Natural killer cell (primary cell): ENCODE measurements at regions not wholly inside any gene's neighbourhood (a gene's known extent, or its start where the extent isn't known, plus 50 kb on each side); places are given as distances from the start of the nearest gene placed in this dataset.

Experiments
- ATAC-seq, 3 donors: fragments of 150-1000 bp in 2 of 3; fragments of 200-7000 bp in 1 of 3; cut with Tn5 transposase; 1 replicate in 1 of 3; 2 replicates in 2 of 3; pipeline ENCODE4 v1.10.0; 2021; ENCODE audit warnings: mild to moderate bottlenecking in 2 of 3, moderate library complexity in 2 of 3
- DNase-seq, 2 donors: peaks; one replicate each; pipeline versions ENCODE4 v3.0.0 to v3.0.0-alpha.2; 2013 to 2021; ENCODE audit warnings: mixed read lengths in 1 of 2
- H3K27ac ChIP-seq: one replicate; pipeline ENCODE4 v1.5.1; 2013; ENCODE audit warnings: mild to moderate bottlenecking, low read length
- H3K27me3 ChIP-seq: one replicate; pipeline ENCODE4 v1.6.1; 2013; ENCODE audit warnings: low read length; ENCODE audit not compliant: control insufficient read depth, insufficient read depth
- H3K36me3 ChIP-seq: one replicate; pipeline ENCODE4 v1.6.1; 2013; ENCODE audit warnings: low read length; ENCODE audit not compliant: control insufficient read depth, insufficient read depth
- H3K4me1 ChIP-seq: one replicate; pipeline ENCODE4 v1.6.1; 2013; ENCODE audit warnings: low read length; ENCODE audit not compliant: control insufficient read depth, insufficient read depth
- H3K4me3 ChIP-seq: one replicate; pipeline ENCODE4 v1.5.1; 2013; ENCODE audit warnings: low read length
- H3K9me3 ChIP-seq: one replicate; pipeline ENCODE4 v1.6.1; 2013; ENCODE audit warnings: low read length; ENCODE audit not compliant: control insufficient read depth, insufficient read depth
- H3K27ac Mint-ChIP-seq, 2 donors: one replicate each; pipeline ENCODE4 v1.8.0; 2022; ENCODE audit warnings: mild to moderate bottlenecking in 2 of 2, mixed read lengths in 2 of 2, moderate library complexity in 1 of 2
- H3K27me3 Mint-ChIP-seq, 2 donors: one replicate each; pipeline ENCODE4 v1.8.0; 2022; ENCODE audit warnings: low read depth in 2 of 2, mixed read lengths in 2 of 2
- H3K36me3 Mint-ChIP-seq: one replicate; pipeline ENCODE4 v1.8.0; 2022; ENCODE audit warnings: mixed read lengths
- H3K4me1 Mint-ChIP-seq, 2 donors: one replicate each; pipeline ENCODE4 v1.8.0; 2022; ENCODE audit warnings: mixed read lengths in 2 of 2
- H3K4me3 Mint-ChIP-seq: one replicate; pipeline ENCODE4 v1.8.0; 2022; ENCODE audit warnings: mild to moderate bottlenecking, moderate library complexity, mixed read lengths
- H3K9me3 Mint-ChIP-seq, 2 donors: one replicate each; pipeline ENCODE4 v1.8.0; 2022; ENCODE audit warnings: mixed read lengths in 2 of 2
- CTCF ChIP-seq: fragments of 200-600 bp; IDR thresholded peaks from one replicate; pipeline ENCODE4 v1.8.0; 2022; ENCODE audit warnings: antibody characterized with exemption
- WGBS: methylation state at CpG from one replicate; pipeline ENCODE4 v1.1.7; 2013; ENCODE audit warnings: missing lambda C conversion rate; ENCODE audit not compliant: insufficient coverage; 5-methylcytosine and 5-hydroxymethylcytosine counted together
- intact Hi-C: fragments of 100-400 bp; cut with micrococcal nuclease; formaldehyde crosslinking; loops from one replicate; pipeline ENCODE4 v1.14.2; 2022

DNA sequence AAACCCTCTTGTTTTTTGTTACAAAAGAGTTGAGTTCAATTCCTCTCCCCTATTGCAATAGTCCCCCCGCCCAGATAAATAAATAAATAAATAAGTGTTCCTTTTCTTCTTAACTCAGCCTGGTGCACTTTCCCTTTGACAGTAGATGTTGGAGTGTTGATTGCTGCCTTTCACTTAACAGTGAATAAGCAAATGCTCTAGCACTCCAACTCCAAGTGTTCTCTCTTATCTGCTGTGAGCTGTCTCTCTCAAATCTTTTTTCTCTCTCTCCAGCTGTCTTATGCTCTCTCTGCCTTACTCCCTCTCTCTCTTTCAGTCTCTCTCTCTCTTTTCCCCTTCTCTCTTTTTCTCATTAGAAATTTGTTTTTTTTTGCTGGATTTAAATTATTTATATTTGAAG is 216.7 kb downstream of the TMX3 start:
- H3K4me3 Mint-ChIP-seq = no peak overlapping the region
- no peaks in the 10 kb centered on the region for H3K27me3 Mint-ChIP-seq
- Histone ChIP-seq H3K27me3 (no peaks in the 10 kb centered on the region), H3K4me1 (no peaks in the 10 kb centered on the region), H3K27ac (no peak overlapping the region), H3K36me3 (no peaks in the 10 kb centered on the region), H3K9me3 (no peaks in the 10 kb centered on the region), H3K4me3 (no peak overlapping the region)
- intact Hi-C loops = no loop called here
- H3K27ac Mint-ChIP-seq = no peak overlapping the region
- WGBS = no CpG with 5 or more reads among the region's 1 CpG
- no peak for ATAC-seq
- H3K36me3 Mint-ChIP-seq = no peaks in the 10 kb centered on the region
- H3K4me1 Mint-ChIP-seq = no peaks in the 10 kb centered on the region
- TF ChIP-seq CTCF = no peak
- peaks cover 3 to 10% of the 10 kb centered on the region in 2 donors for H3K9me3 Mint-ChIP-seq
- DNase-seq = no peak

GRCh38 chr18:68494802-68495581 is 219.9 kb downstream of the TMX3 start:
- WGBS = 74% methylated on average over 3 of the region's 3 CpGs
- no peak for ATAC-seq
- intact Hi-C loops = no loop called here
- Histone ChIP-seq H3K27ac (no peak overlapping the region), H3K4me3 (no peak overlapping the region), H3K9me3 (no peaks in the 10 kb centered on the region), H3K27me3 (no peaks in the 10 kb centered on the region), H3K36me3 (no peaks in the 10 kb centered on the region), H3K4me1 (no peaks in the 10 kb centered on the region)
- no peak for TF ChIP-seq CTCF
- no peaks in the 10 kb centered on the region for H3K36me3 Mint-ChIP-seq
- no peaks in the 10 kb centered on the region for H3K27me3 Mint-ChIP-seq
- no peak for DNase-seq
- H3K27ac Mint-ChIP-seq = no peak overlapping the region
- no peaks in the 10 kb centered on the region for H3K4me1 Mint-ChIP-seq
- H3K9me3 Mint-ChIP-seq = peaks cover 3 to 13% of the 10 kb centered on the region in 2 donors
- no peak overlapping the region for H3K4me3 Mint-ChIP-seq

DNA sequence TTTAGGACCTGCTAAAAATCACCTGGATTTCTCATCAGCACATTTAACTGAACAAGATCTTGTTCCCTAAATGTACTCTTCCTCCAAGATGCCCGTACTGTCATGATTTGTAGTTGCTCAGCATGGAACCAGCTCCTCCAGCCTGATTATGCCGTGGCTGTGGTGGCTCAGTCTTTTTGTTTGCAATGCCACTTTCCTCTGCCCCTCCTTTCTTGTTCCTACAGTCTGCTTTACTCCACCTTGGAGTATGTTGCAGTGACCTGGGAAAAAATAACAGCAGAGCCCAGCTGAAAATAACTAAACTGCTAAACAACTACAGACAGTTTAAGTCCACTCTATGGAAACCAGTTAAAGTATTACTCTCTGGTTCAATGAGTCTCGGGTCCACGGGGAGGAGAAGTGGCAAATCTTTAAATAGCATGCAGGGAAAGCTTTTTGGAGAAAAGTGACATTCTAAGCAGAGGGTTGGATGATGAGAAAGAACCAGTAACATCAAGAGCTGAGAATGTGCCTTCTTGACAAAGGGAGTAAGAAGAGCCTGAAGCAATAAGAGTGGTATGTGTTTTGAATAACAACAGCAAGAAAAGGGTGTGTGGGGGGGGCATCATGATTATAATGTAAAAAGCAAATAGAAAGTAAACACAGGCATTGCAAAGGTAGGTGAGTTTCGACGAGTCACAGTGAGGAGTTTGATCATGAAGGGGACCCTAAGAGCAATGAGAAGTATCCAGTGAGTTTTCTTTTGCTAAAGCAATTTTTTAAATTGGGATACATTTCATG is 225.7 kb downstream of the TMX3 start:
- no peak for TF ChIP-seq CTCF
- DNase-seq (no peak), ATAC-seq (no peak)
- H3K9me3 Mint-ChIP-seq = peaks cover 3 to 7% of the 10 kb centered on the region in 2 donors
- no peak overlapping the region for H3K27ac ChIP-seq
- H3K4me3 Mint-ChIP-seq = no peak overlapping the region
- H3K36me3 ChIP-seq = no peaks in the 10 kb centered on the region
- H3K27ac Mint-ChIP-seq = no peak overlapping the region
- no peaks in the 10 kb centered on the region for H3K4me1 Mint-ChIP-seq
- intact Hi-C loops = no loop called here
- H3K27me3 Mint-ChIP-seq = no peaks in the 10 kb centered on the region
- WGBS = 37% methylated on average over 6 of the region's 6 CpGs
- no peaks in the 10 kb centered on the region for H3K27me3 ChIP-seq
- H3K4me3 ChIP-seq = no peak overlapping the region
- no peaks in the 10 kb centered on the region for H3K4me1 ChIP-seq
- H3K36me3 Mint-ChIP-seq = no peaks in the 10 kb centered on the region
- H3K9me3 ChIP-seq = no peaks in the 10 kb centered on the region
